ENCODE measurements at regions not wholly inside any gene's neighbourhood (a gene's known extent, or its start where the extent isn't known, plus 50 kb on each side); places are given as distances from the start of the nearest gene placed in this dataset.

- TF ChIP-seq CTCF (optimal IDR thresholded peaks at IDR 0.05 in 1 of 3, IDR thresholded peaks at IDR 0.05 in 1 of 3, conservative IDR thresholded peaks at IDR 0.05 in 1 of 3; ENCODE audit: extremely low read depth in 1 of 3, insufficient read depth in 2 of 3, low read length in 3 of 3) (no peak), EZH2 (IDR thresholded peaks at IDR 0.05; ENCODE audit: low read length) (no peak)
Measured at GRCh38 chr4:14928035-14928434, 74.2 kb upstream of the CPEB2 start.
